HCT116 (cell line): ENCODE measurements at regions not wholly inside any gene's neighbourhood (a gene's known extent, or its start where the extent isn't known, plus 50 kb on each side); places are given as distances from the start of the nearest gene placed in this dataset.

ENCODE experiments used
- ATAC-seq: fragments of 200-7000 bp; cut with Tn5 transposase; 2 replicates; pipeline ENCODE4 v1.9.1; 2020; ENCODE audit warnings: mild to moderate bottlenecking, moderate library complexity
- BruUV-seq: library from RNA; stranded (reverse); fragments of 400-500 nt; replicated peaks from 2 replicates; lab custom pipeline; 2021; lab: Mats Ljungman, UMichigan
- CTCF ChIA-PET: fragments of 300-600 bp; sonication (Branson Sonifier 250); formaldehyde crosslinking; loops from one replicate; lab custom pipeline; 2021; ENCODE audit warnings: antibody characterized with exemption; lab: Charles Lee
- POLR2A ChIA-PET: fragments of 300-600, 350-600 bp; sonication (Branson Sonifier 250); formaldehyde crosslinking; loops from one replicate; lab custom pipeline; 2021; ENCODE audit warnings: antibody characterized with exemption; lab: Charles Lee
- RAD21 ChIA-PET, 2 experiments: fragments of 300-600 bp; sonication (Branson Sonifier 250); formaldehyde crosslinking; loops; one replicate each; lab custom pipeline; 2023; ENCODE audit warnings: low total read pairs in 2 of 2; ENCODE audit not compliant: uncharacterized antibody in 2 of 2, unreplicated experiment in 2 of 2, low non-redundant PET in 1 of 2; lab: Charles Lee
- DNase-seq: peaks from one replicate; pipeline ENCODE4 v3.0.0-alpha.2; 2010; ENCODE audit warnings: low read depth, low spot score
- H2AFZ ChIP-seq: fragments of 200-600 bp; shearing (Covaris generic), sonication (generic); 2 replicates; pipeline ENCODE4 v1.6.1; 2017; ENCODE audit warnings: low read depth, mixed run types, mixed read lengths, antibody characterized with exemption, low read length; ENCODE audit not compliant: poor library complexity, severe bottlenecking
- H3K27ac ChIP-seq: 2 replicates; pipeline ENCODE4 v1.5.1; 2012; ENCODE audit warnings: low read depth, low read length
- H3K27me3 ChIP-seq: fragments of 200-600 bp; sonication (generic); 2 replicates; pipeline ENCODE4 v1.6.1; 2016; ENCODE audit warnings: mixed run types, low read length, mixed read lengths; ENCODE audit not compliant: insufficient read depth
- H3K36me3 ChIP-seq, 2 experiments: fragments of 200-500 bp in 1 of 2; fragments of 200-600 bp in 1 of 2; sonication (Bioruptor generic) in 1 of 2; sonication (generic) in 1 of 2; 2 replicates each; pipeline versions ENCODE4 v1.5.1 to v1.6.1; 2014 to 2016; ENCODE audit warnings: low read length in 2 of 2, inconsistent platforms in 1 of 2, mixed read lengths in 1 of 2, mixed run types in 1 of 2; ENCODE audit not compliant: insufficient read depth in 2 of 2, control insufficient read depth in 1 of 2
- H3K4me1 ChIP-seq, 2 experiments: fragments of 200-600 bp in 1 of 2; sonication (generic) in 1 of 2; 2 replicates each; pipeline versions ENCODE4 v1.5.1 to v1.6.1; 2012 to 2017; ENCODE audit warnings: low read length in 2 of 2, inconsistent platforms in 1 of 2, mild to moderate bottlenecking in 1 of 2, mixed read lengths in 1 of 2, mixed run types in 1 of 2, moderate library complexity in 1 of 2; ENCODE audit not compliant: insufficient read depth in 2 of 2, control insufficient read depth in 1 of 2
- H3K4me2 ChIP-seq: fragments of 200-600 bp; sonication (generic); 2 replicates; pipeline ENCODE4 v1.6.1; 2017; ENCODE audit warnings: mixed run types, low read length, mixed read lengths
- H3K4me3 ChIP-seq, 2 experiments: fragments of 200-600 bp in 1 of 2; sonication (generic) in 1 of 2; replicated peaks in 1 of 2; 2 replicates each; pipeline ENCODE4 v1.5.1; 2011 to 2016; ENCODE audit warnings: low read length in 2 of 2, control low read depth in 1 of 2, low read depth in 1 of 2, mild to moderate bottlenecking in 1 of 2, mixed read lengths in 1 of 2, mixed run types in 1 of 2
- H3K79me2 ChIP-seq: fragments of 200-600 bp; sonication (generic); 2 replicates; pipeline ENCODE4 v1.6.1; 2017; ENCODE audit warnings: mild to moderate bottlenecking, mixed run types, low read length, moderate library complexity, mixed read lengths; ENCODE audit not compliant: insufficient read depth
- H3K9ac ChIP-seq: fragments of 200-600 bp; sonication (generic); 2 replicates; pipeline ENCODE4 v1.6.1; 2016; ENCODE audit warnings: low read length, mixed read lengths
- H3K9me2 ChIP-seq: fragments of 200-600 bp; sonication (generic), shearing (Covaris generic); 2 replicates; pipeline ENCODE4 v1.6.1; 2017; ENCODE audit warnings: mixed run types, mild to moderate bottlenecking, moderate library complexity; ENCODE audit not compliant: insufficient read depth
- H3K9me3 ChIP-seq, 2 experiments: fragments of 200-500 bp in 1 of 2; fragments of 200-600 bp in 1 of 2; sonication (Bioruptor generic) in 1 of 2; sonication (generic) in 1 of 2; 2 replicates each; pipeline ENCODE4 v1.6.1; 2014 to 2017; ENCODE audit warnings: low read length in 2 of 2, mixed read lengths in 2 of 2, inconsistent platforms in 1 of 2, low read depth in 1 of 2, mild to moderate bottlenecking in 1 of 2, mixed run types in 1 of 2, moderate library complexity in 1 of 2; ENCODE audit not compliant: control insufficient read depth in 1 of 2, insufficient read depth in 1 of 2
- H4K20me1 ChIP-seq: fragments of 200-600 bp; sonication (generic), shearing (Covaris generic); 2 replicates; pipeline ENCODE4 v1.6.1; 2017; ENCODE audit warnings: mixed run types, mild to moderate bottlenecking, moderate library complexity; ENCODE audit not compliant: insufficient read depth
- CEBPB ChIP-seq: IDR thresholded peaks from 2 replicates; pipeline ENCODE4 v1.6.1; 2012; ENCODE audit warnings: low read depth
- ELF1 ChIP-seq: IDR thresholded peaks from 2 replicates; pipeline ENCODE4 v1.6.1; 2012; ENCODE audit warnings: low read depth, borderline replicate concordance
- EZH2phosphoT487 ChIP-seq: fragments of 200-600 bp; IDR thresholded peaks from 2 replicates; pipeline ENCODE4 v1.6.1; 2018; ENCODE audit warnings: antibody characterized with exemption, borderline replicate concordance
- JUND ChIP-seq: IDR thresholded peaks from 2 replicates; pipeline ENCODE4 v1.6.1; 2012
- SRF ChIP-seq: IDR thresholded peaks from 2 replicates; pipeline ENCODE4 v1.6.1; 2012; ENCODE audit warnings: low read depth
- ZNF274 ChIP-seq: fragments of 200-500 bp; sonication (Bioruptor generic); IDR thresholded peaks from 2 replicates; pipeline ENCODE4 v1.6.1; 2014; ENCODE audit warnings: mild to moderate bottlenecking, low read depth, low read length, inconsistent platforms
- intact Hi-C: fragments of 100-400 bp; cut with micrococcal nuclease; formaldehyde crosslinking; loops from 2 replicates; pipeline ENCODE4 v1.10.0; 2022
- TF ChIP-seq, protein P1 (sequence below), 3 experiments: fragments of 200-600 bp in 1 of 3; sonication (generic) in 1 of 3; IDR thresholded peaks in 2 of 3; conservative IDR thresholded peaks in 1 of 3; 2 replicates each; pipeline ENCODE4 v1.5.1; 2012 to 2017; ENCODE audit warnings: low read depth in 2 of 3, low read length in 2 of 3, antibody characterized with exemption in 1 of 3, borderline replicate concordance in 1 of 3, control low read depth in 1 of 3, mild to moderate bottlenecking in 1 of 3, mixed read lengths in 1 of 3, mixed run types in 1 of 3, moderate library complexity in 1 of 3; ENCODE audit not compliant: insufficient read depth in 1 of 3
- TF ChIP-seq, protein P2 (sequence below): IDR thresholded peaks from 2 replicates; pipeline ENCODE4 v1.6.1; 2012
- TF ChIP-seq, protein P3 (sequence below): IDR thresholded peaks from 2 replicates; pipeline ENCODE4 v1.6.1; 2011; ENCODE audit warnings: mild to moderate bottlenecking, low read length, moderate library complexity; ENCODE audit not compliant: insufficient replicate concordance; ENCODE audit errors: extremely low read depth

DNA sequence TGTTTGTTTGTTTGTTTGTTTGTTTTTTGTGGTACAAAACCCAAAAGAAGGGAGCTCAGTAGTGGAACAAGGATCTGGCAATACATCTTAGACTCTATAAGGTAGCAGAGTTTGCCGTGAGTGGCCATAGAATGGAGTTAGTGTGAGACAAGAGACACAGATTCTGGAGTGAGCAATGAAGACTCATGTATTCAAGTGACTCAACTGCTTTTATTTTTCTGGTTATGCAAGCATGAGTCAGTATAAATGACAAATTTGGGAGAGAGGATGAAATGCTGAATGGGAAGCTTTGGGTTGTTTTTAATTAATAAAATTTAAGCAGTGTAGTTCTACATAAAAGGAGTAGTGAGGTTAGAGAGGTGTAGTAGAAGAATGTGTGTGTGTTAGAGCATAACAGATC, 143.6 kb upstream of the ANO5 start:
- ATAC-seq (no peak), DNase-seq (no peak)
- Histone ChIP-seq H2AFZ (no peak overlapping the region), H3K27me3 (no peaks in the 10 kb centered on the region), H3K4me2 (no peak overlapping the region), H3K9me3 (peaks cover 0 to 5% of the 10 kb centered on the region in 2 experiments; a peak in 1 of 4 replicates), H3K4me3 (no peak overlapping the region), H3K36me3 (no peaks in the 10 kb centered on the region), H4K20me1 (no peaks in the 10 kb centered on the region), H3K27ac (no peak overlapping the region), H3K9ac (no peak overlapping the region), H3K79me2 (no peaks in the 10 kb centered on the region), H3K4me1 (no peaks in the 10 kb centered on the region), H3K9me2 (no peaks in the 10 kb centered on the region)
- TF ChIP-seq, protein P1, sequence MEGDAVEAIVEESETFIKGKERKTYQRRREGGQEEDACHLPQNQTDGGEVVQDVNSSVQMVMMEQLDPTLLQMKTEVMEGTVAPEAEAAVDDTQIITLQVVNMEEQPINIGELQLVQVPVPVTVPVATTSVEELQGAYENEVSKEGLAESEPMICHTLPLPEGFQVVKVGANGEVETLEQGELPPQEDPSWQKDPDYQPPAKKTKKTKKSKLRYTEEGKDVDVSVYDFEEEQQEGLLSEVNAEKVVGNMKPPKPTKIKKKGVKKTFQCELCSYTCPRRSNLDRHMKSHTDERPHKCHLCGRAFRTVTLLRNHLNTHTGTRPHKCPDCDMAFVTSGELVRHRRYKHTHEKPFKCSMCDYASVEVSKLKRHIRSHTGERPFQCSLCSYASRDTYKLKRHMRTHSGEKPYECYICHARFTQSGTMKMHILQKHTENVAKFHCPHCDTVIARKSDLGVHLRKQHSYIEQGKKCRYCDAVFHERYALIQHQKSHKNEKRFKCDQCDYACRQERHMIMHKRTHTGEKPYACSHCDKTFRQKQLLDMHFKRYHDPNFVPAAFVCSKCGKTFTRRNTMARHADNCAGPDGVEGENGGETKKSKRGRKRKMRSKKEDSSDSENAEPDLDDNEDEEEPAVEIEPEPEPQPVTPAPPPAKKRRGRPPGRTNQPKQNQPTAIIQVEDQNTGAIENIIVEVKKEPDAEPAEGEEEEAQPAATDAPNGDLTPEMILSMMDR (IDR thresholded peaks at IDR 0.05 in 2 of 3, conservative IDR thresholded peaks at IDR 0.05 in 1 of 3; ENCODE audit: borderline replicate concordance in 1 of 3, insufficient read depth in 1 of 3, low read depth in 2 of 3, low read length in 2 of 3) = no peak
- no peak for TF ChIP-seq ZNF274
- TF ChIP-seq, protein P2, sequence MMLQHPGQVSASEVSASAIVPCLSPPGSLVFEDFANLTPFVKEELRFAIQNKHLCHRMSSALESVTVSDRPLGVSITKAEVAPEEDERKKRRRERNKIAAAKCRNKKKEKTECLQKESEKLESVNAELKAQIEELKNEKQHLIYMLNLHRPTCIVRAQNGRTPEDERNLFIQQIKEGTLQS = no peak
- TF ChIP-seq, protein P3, sequence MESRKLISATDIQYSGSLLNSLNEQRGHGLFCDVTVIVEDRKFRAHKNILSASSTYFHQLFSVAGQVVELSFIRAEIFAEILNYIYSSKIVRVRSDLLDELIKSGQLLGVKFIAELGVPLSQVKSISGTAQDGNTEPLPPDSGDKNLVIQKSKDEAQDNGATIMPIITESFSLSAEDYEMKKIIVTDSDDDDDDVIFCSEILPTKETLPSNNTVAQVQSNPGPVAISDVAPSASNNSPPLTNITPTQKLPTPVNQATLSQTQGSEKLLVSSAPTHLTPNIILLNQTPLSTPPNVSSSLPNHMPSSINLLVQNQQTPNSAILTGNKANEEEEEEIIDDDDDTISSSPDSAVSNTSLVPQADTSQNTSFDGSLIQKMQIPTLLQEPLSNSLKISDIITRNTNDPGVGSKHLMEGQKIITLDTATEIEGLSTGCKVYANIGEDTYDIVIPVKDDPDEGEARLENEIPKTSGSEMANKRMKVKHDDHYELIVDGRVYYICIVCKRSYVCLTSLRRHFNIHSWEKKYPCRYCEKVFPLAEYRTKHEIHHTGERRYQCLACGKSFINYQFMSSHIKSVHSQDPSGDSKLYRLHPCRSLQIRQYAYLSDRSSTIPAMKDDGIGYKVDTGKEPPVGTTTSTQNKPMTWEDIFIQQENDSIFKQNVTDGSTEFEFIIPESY = no peak
- TF ChIP-seq CEBPB = no peak
- no peak for TF ChIP-seq JUND
- TF ChIP-seq EZH2phosphoT487 = no peak
- no peak for TF ChIP-seq ELF1
- no peak for TF ChIP-seq SRF
- ChIA-PET RAD21 (no interaction called here), CTCF (no interaction called here), POLR2A (no interaction called here)
- intact Hi-C loops = no loop called here
- BruUV-seq = no TSS peak
